Lower leg skin (tissue), 4 donors: ENCODE measurements at regions not wholly inside any gene's neighbourhood (a gene's known extent, or its start where the extent isn't known, plus 50 kb on each side); places are given as distances from the start of the nearest gene placed in this dataset.

Experiments
- DNase-seq, 2 donors: peaks; one replicate each; pipeline ENCODE4 v3.0.0-alpha.2; 2019; ENCODE audit warnings: low spot score in 2 of 2
- H3K4me3 ChIP-seq: fragments of 200-600 bp; sonication (generic); 2 replicates; pipeline ENCODE4 v1.5.1; 2017; ENCODE audit warnings: mild to moderate bottlenecking, low read depth; ENCODE audit not compliant: poor library complexity, severe bottlenecking
- POLR2A ChIP-seq, 2 donors: fragments of 450-650 bp; IDR thresholded peaks; one replicate each; pipeline ENCODE4 v1.6.1; 2016 to 2017; ENCODE audit warnings: antibody characterized with exemption in 2 of 2, mild to moderate bottlenecking in 1 of 2, moderate library complexity in 1 of 2
- WGBS, 2 donors: methylation state at CpG; one replicate each; pipeline ENCODE4 v1.1.5; 2018; 5-methylcytosine and 5-hydroxymethylcytosine counted together
- intact Hi-C: fragments of 100-400 bp; cut with DNase I; formaldehyde crosslinking; loops from one replicate; pipeline ENCODE4 v1.15.0; 2023; ENCODE audit warnings: low total_unique reads
- TF ChIP-seq, protein P1 (sequence below), 3 donors: fragments of 450-650 bp; IDR thresholded peaks; one replicate each; pipeline ENCODE4 v1.5.1; 2016; ENCODE audit warnings: antibody characterized with exemption in 3 of 3, mild to moderate bottlenecking in 3 of 3, moderate library complexity in 2 of 3

DNA sequence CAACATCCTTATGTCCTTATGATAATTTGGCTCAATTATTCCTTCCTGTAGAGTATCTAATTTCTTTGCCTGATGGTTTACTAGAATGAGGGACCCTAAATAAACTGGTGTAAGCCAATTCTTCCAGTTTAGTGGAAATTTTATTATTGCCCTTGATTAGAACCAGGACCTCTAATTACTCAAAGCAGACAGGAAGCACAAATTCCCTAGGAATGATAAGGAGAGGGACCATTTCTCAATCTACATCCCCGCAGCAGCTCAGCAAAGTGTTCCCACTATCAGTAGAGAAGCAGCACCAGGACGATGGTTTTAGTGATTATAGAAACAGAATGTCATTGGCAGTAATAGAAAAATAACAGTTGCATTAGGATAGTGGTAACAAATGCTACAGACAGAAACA lies 97.1 kb downstream of the PLPPR4 start:
- TF ChIP-seq POLR2A (IDR thresholded peaks at IDR 0.05), result no peak
- intact Hi-C loops, result no loop called here
- no peak for DNase-seq
- WGBS, 2 donors, result 73 to 82% methylated on average over 2 of the region's 2 CpGs
- no peak overlapping the region for H3K4me3 ChIP-seq

DNA sequence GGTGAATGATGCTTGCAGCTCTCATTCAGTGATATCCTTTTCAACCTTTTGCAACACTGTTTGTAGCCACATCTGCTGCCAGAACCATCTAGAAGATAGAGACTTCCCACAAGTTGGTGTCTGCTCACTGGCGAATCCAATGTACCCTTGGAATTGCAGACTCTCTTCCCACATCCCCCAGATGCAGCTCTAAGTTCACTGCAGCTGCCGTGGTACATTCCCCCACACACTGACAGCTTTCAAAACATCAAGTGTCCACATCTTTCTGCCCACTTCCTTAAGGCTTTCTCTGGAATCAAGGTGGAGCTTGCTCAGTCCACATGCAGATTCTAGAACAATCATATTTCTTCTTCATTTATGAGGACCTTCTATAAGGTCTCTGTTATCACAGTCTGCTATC lies 99.2 kb downstream of the PLPPR4 start:
- 77 to 80% methylated on average over 2 of the region's 2 CpGs for WGBS, 2 donors
- no peak overlapping the region for H3K4me3 ChIP-seq
- intact Hi-C loops, result no loop called here
- no peak for DNase-seq
- TF ChIP-seq, protein P1, sequence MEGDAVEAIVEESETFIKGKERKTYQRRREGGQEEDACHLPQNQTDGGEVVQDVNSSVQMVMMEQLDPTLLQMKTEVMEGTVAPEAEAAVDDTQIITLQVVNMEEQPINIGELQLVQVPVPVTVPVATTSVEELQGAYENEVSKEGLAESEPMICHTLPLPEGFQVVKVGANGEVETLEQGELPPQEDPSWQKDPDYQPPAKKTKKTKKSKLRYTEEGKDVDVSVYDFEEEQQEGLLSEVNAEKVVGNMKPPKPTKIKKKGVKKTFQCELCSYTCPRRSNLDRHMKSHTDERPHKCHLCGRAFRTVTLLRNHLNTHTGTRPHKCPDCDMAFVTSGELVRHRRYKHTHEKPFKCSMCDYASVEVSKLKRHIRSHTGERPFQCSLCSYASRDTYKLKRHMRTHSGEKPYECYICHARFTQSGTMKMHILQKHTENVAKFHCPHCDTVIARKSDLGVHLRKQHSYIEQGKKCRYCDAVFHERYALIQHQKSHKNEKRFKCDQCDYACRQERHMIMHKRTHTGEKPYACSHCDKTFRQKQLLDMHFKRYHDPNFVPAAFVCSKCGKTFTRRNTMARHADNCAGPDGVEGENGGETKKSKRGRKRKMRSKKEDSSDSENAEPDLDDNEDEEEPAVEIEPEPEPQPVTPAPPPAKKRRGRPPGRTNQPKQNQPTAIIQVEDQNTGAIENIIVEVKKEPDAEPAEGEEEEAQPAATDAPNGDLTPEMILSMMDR (IDR thresholded peaks at IDR 0.05), result no peak
- no peak for TF ChIP-seq POLR2A (IDR thresholded peaks at IDR 0.05)

DNA sequence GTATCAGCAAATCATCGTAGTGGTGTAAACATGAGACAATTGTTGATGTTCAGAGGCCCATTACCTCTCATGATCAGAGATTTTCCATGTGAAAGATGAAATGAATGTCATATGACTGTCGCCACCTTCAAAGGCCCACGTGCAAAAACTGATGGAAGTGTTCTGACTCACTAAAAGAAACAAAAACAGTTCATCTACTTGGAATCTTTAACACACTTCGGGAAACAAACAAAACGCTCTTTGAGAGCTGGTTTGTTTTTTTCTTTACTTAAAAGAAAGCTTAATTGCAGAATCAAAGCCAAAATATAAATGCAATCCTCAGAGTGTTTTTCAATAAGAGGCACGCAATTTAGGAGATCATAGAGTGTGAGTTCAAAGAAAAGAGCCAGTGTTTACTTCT lies 100.8 kb downstream of the PLPPR4 start:
- no peak for TF ChIP-seq POLR2A (IDR thresholded peaks at IDR 0.05)
- TF ChIP-seq, protein P1 (IDR thresholded peaks at IDR 0.05), result no peak
- H3K4me3 ChIP-seq, result no peak overlapping the region
- 59 to 65% methylated on average over 6 of the region's 6 CpGs for whole genome bisulfite sequencing, 2 donors
- DNase-seq, result no peak
- intact Hi-C loops, result no loop called here

DNA sequence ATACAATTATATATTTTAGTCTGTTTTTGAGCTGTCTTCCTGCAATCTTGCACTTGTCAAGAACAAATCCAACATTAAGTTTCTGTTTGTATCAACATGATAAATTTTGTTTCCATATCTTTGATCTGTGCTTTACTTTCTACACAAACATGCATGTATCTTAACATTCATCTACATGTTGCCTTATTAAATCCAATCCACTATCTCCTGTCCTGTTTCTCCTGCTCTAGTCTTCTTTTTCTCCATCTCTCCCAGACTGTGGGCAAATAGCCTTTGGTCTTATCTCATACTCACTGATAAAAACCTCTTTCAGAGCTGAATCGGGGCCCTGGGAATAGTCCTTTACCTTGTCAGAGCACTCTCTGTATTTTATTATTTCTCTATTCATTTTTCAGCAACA lies 101.3 kb downstream of the PLPPR4 start:
- intact Hi-C loops, result no loop called here
- H3K4me3 ChIP-seq, result no peak overlapping the region
- DNase-seq, result no peak
- TF ChIP-seq, protein P1 (IDR thresholded peaks at IDR 0.05), result no peak
- no peak for TF ChIP-seq POLR2A (IDR thresholded peaks at IDR 0.05)
- 77 to 84% methylated on average over 1 of the region's 1 CpG for WGBS, 2 donors

DNA sequence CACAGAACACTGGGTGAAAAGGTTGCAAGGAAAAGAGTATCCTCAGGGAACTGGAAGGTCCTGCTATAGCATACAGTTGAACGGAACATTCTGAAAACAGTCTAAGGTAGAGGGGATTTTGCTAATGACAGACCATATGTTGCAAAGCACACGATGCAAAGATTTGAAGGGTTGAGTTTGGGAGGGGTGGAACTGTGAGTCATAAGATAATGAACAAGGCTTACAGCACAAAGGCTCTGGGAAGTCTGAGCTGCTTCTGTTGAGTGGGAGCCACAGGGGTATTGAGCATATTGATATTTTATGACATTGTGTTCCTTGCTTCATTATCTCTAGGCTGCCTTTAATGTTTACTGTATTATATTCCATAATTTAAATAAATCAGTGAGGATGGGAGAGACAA lies 104.9 kb downstream of the PLPPR4 start:
- no peak for DNase-seq
- TF ChIP-seq POLR2A (IDR thresholded peaks at IDR 0.05), result no peak
- TF ChIP-seq, protein P1 (IDR thresholded peaks at IDR 0.05), result no peak
- intact Hi-C loops, result no loop called here
- no peak overlapping the region for H3K4me3 ChIP-seq
- 47 to 53% methylated on average over 1 to 2 of the region's 2 CpGs for WGBS, 2 donors

DNA sequence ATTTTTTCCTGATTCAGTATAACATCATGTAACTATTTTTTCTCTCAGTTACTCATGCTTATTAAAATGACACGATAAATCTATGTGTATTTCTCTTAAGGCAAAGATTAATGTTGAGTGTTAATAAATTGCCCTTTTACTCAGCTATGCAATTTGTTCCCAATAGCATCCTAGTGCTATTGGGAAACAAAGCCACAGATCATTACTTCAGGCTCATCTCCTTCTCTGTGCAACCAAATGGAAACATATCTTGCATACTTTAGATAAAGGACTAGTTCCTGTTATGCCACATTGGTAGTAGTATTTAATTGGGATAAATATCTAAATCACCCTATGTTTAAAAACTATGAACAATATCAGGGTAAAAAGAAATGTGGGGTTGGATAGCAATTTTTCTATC lies 106.2 kb downstream of the PLPPR4 start:
- WGBS, 2 donors, result 80 to 84% methylated on average over 1 of the region's 1 CpG

More for the DNA sequence above, 106.2 kb downstream of the PLPPR4 start:
- intact Hi-C loops, result no loop called here
- TF ChIP-seq POLR2A (IDR thresholded peaks at IDR 0.05), result no peak
- TF ChIP-seq, protein P1 (IDR thresholded peaks at IDR 0.05), result no peak
- no peak for DNase-seq
- no peak overlapping the region for H3K4me3 ChIP-seq
